ENCODE measurements at regions not wholly inside any gene's neighbourhood (a gene's known extent, or its start where the extent isn't known, plus 50 kb on each side); places are given as distances from the start of the nearest gene placed in this dataset.
"Not testable (repeated sequence)": the region's sequence is repeated elsewhere in the genome, so short reads cannot be mapped to it uniquely, and the experiment has no call there.

GRCh38 chr1:172835834-172836233 lies 176.9 kb downstream of the FASLG start:
- DNase-seq (ENCODE audit: low read depth in 2 of 2): no peak

GRCh38 chr1:172837816-172838679 lies 179.1 kb downstream of the FASLG start:
- no peak for DNase-seq (ENCODE audit: low read depth in 2 of 2)

GRCh38 chr1:172838680-172839313 lies 179.9 kb downstream of the FASLG start:
- no peak for DNase-seq (ENCODE audit: low read depth in 2 of 2)

- DNase-seq (ENCODE audit: low read depth in 2 of 2): not testable (repeated sequence)
Measured at GRCh38 chr1:172839639-172840038, 180.7 kb downstream of the FASLG start.

GRCh38 chr1:172843444-172843843 lies 184.5 kb downstream of the FASLG start:
- DNase-seq (ENCODE audit: low read depth in 2 of 2): peak in 1 of 2 donors; percentile 24

GRCh38 chr1:172845371-172845770 lies 186.5 kb downstream of the FASLG start:
- no peak for DNase-seq (ENCODE audit: low read depth in 2 of 2)

- DNase-seq (ENCODE audit: low read depth in 2 of 2): no peak
Measured at GRCh38 chr1:172845865-172846264, 187.0 kb downstream of the FASLG start.

GRCh38 chr1:172847814-172848213 lies 188.9 kb downstream of the FASLG start:
- DNase-seq (ENCODE audit: low read depth in 2 of 2): not testable (repeated sequence)

- no peak for DNase-seq (ENCODE audit: low read depth in 2 of 2)
Measured at GRCh38 chr1:172849653-172850052, 190.8 kb downstream of the FASLG start.

GRCh38 chr1:172851077-172851476 lies 192.2 kb downstream of the FASLG start:
- DNase-seq (ENCODE audit: low read depth in 2 of 2): no peak

GRCh38 chr1:172851856-172852255 lies 193.0 kb downstream of the FASLG start:
- no peak for DNase-seq (ENCODE audit: low read depth in 2 of 2)

GRCh38 chr1:172855983-172856382 lies 194.8 kb downstream of the TNFSF18 start:
- DNase-seq (ENCODE audit: low read depth in 2 of 2): not testable (repeated sequence)

GRCh38 chr1:172863031-172863430 lies 187.7 kb downstream of the TNFSF18 start:
- no peak for DNase-seq (ENCODE audit: low read depth in 2 of 2)

GRCh38 chr1:172867216-172867818 lies 183.4 kb downstream of the TNFSF18 start:
- no peak for DNase-seq (ENCODE audit: low read depth in 2 of 2)

- DNase-seq (ENCODE audit: low read depth in 2 of 2): peak in 1 of 2 donors; percentile 12
Measured at GRCh38 chr1:172870901-172871606, 179.7 kb downstream of the TNFSF18 start.

GRCh38 chr1:172874950-172875349 lies 175.8 kb downstream of the TNFSF18 start:
- peak in 1 of 2 donors; percentile 21 for DNase-seq (ENCODE audit: low read depth in 2 of 2)

- DNase-seq (ENCODE audit: low read depth in 2 of 2): no peak
Measured at GRCh38 chr1:172875892-172876291, 174.8 kb downstream of the TNFSF18 start.

GRCh38 chr1:172882385-172882784 lies 168.4 kb downstream of the TNFSF18 start:
- DNase-seq (ENCODE audit: low read depth in 2 of 2): no peak

GRCh38 chr1:172882791-172883386 lies 167.9 kb downstream of the TNFSF18 start:
- DNase-seq (ENCODE audit: low read depth in 2 of 2): no peak

GRCh38 chr1:172883387-172883791 lies 167.4 kb downstream of the TNFSF18 start:
- DNase-seq (ENCODE audit: low read depth in 2 of 2): peak in 1 of 2 donors; percentile 59

GRCh38 chr1:172883844-172884243 lies 166.9 kb downstream of the TNFSF18 start:
- DNase-seq (ENCODE audit: low read depth in 2 of 2): no peak

Data from dermis microvascular lymphatic vessel endothelial cell (primary cell).